ENCODE measurements at regions not wholly inside any gene's neighbourhood (a gene's known extent, or its start where the extent isn't known, plus 50 kb on each side); places are given as distances from the start of the nearest gene placed in this dataset.
A peak's percentile ranks its signal among the peaks of the same experiment; 100 is the strongest.
"Not testable (repeated sequence)": the region's sequence is repeated elsewhere in the genome, so short reads cannot be mapped to it uniquely, and the experiment has no call there.

DNA sequence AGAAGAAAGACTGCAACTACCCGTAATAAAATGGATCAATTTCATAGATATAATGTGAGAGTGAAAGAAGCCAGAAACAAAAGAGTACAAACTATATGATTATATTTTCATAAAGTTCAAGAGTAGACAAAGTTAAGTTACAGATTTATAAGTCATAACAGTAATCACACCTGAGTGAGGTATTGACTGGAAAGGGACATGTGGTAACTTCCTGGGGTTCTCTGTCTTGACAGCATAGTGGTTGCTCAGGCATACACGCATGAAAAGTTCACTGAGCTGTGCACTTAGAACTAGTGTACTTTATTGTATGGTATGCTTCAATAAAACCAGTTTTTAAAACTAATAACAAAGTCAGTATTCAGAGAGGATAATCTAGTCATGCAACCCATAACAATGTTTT, 653.6 kb downstream of the EPM2A start:
- no peak for FAIRE-seq
- DNase-seq (ENCODE audit: extremely low spot score, insufficient read length, low read depth) = no peak

GRCh38 chr6:145082359-145082758, 653.0 kb downstream of the EPM2A start:
- DNase-seq (ENCODE audit: extremely low spot score, insufficient read length, low read depth) = no peak
- no peak for FAIRE-seq

DNA sequence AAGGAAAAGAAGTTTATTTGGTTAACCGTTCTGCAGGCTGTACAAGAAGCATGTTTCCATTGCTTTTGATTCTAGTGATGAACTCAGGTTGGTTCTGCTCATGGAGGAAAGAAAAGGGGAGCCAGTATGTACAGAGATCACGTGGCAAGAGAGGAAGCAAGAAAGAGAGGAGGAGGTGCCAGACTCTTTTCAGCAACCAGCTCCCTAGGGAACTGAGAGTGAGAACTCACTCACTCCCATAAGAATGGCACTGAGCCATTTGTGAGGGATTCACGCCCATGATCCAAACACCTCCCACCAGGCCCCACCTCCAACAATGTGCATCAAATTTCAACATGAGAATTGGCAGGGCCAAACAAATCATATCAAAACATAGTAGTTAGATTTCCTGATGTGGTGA, 649.1 kb downstream of the EPM2A start:
- no peak for DNase-seq (ENCODE audit: extremely low spot score, insufficient read length, low read depth)

GRCh38 chr6:145087034-145087433, 648.3 kb downstream of the EPM2A start:
- no peak for DNase-seq (ENCODE audit: extremely low spot score, insufficient read length, low read depth)
- no peak for FAIRE-seq

More for the DNA sequence above, 649.1 kb downstream of the EPM2A start:
- no peak for FAIRE-seq

DNA sequence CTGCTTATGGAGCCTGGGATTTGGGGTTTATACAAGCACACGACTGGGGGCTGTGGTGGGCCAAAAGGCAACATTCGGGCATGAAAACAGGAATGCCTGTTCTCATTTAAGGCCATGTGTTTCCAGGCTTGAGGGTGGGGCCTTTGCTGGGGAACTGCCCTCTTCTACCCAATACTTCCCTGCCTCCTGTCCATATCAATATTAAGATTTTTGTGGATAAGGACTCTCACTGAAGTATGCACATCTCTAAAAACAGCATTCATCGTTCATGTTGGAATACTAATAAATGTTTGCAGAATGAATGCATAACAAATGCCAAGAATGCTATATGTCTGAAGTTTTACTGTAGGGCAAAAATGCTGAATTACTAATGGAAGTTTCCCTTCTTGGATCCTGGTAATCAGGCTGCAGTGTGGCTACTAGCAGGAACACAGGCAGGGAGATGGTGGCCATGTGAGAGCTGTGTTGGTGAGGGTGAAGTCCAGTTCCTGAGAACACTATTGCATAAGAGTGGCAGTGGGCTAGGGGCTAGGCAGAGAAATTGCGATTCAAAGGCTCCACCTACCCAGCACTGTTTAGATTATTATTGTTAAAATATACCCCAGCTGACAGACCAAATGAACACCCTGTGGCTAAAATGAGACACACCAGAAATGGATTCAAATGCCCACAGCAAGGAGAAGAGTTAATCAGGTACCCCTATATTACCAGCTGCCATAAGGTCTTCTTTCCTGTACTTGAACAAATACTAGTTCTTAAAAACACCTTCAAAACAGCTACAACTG, 644.3 kb downstream of the EPM2A start:
- DNase-seq (ENCODE audit: extremely low spot score, insufficient read length, low read depth) = no peak
- no peak for FAIRE-seq

- FAIRE-seq (no peak), DNase-seq (ENCODE audit: extremely low spot score, insufficient read length, low read depth) (no peak)
Observed at GRCh38 chr6:145091586-145092142, 643.7 kb downstream of the EPM2A start.

DNA sequence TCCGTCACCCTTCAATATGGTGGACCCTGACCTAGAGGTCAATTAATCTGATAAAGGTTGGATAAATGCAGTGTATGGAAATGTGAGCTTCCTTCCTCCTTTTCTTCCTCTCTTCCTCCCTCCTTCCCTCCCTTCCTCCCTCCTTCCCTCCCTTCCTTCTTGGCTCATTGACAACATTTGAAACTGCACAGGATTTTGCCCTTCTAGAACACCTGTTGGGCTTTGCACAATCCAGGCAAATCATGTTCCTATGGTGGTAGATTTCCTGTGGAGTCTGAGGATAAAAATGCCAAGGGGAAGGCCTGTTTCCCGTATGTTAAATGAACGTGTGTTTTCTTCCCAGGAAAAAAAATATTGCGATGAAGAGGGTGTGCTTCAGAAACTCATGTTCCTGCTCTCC, 642.8 kb downstream of the EPM2A start:
- no peak for DNase-seq (ENCODE audit: extremely low spot score, insufficient read length, low read depth)
- no peak for FAIRE-seq

GRCh38 chr6:145093226-145093625, 642.1 kb downstream of the EPM2A start:
- FAIRE-seq = no peak
- DNase-seq (ENCODE audit: extremely low spot score, insufficient read length, low read depth) = no peak

DNA sequence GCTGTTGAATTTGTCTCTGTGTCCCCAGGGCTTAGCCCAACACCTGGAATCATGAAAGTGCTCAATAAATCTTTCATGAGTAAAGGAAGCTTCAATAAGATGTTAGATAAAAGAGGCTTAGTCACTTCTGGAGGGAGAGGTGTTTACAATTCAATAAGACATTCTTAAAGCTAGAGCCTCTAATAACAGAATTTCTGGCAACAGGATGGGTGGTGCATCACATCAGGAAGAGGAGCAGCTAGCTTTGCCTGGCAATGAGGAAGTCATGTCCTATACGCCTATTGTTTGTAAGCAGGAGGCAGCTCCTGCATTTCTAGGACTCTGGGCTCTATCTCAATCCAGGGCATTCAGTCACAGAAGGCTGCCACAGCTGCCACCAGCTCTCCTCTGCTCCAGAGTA, 638.5 kb downstream of the EPM2A start:
- FAIRE-seq = no peak

DNA sequence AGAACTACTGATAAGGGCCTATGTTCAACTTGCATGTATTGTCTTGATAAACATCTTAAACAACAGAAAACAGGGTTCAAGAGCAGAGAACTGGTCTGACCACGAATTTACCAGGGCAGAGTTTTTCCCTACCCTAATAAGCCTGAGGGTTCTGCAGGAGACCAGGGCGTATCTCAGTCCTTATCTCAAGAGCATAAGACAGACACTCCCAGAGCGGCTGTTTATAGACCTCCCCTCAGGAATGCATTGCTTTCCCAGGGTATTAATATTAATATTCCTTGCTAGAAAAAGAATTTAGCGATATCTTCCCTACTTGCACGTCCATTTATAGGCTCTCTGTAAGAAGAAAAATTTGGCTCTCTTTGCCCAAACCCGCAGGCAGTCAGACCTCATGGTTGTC, 637.2 kb downstream of the EPM2A start:
- FAIRE-seq = not testable (repeated sequence)

More for the DNA sequence above, 638.5 kb downstream of the EPM2A start:
- no peak for DNase-seq (ENCODE audit: extremely low spot score, insufficient read length, low read depth)

DNA sequence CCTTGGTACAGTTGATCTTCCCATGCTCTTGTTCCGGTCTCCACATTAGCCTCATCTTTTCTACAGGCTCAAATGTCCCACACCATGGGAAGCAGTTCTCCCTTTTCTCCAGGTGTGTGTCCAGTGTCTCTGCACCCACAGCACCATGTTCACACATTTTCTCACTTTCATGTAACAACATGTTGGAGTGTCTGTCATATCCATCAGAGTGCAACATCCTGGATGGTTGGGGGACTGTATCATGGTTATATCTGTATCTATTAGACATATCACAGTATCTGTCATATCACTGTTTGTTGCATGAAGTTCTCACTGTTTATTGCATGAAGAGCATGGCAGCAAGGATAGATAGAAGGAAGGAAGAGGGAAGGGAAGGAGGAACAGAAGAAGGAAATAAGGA, 635.6 kb downstream of the EPM2A start:
- DNase-seq (ENCODE audit: extremely low spot score, insufficient read length, low read depth) (no peak), FAIRE-seq (no peak)

More for the DNA sequence above, 637.2 kb downstream of the EPM2A start:
- DNase-seq (ENCODE audit: extremely low spot score, insufficient read length, low read depth) = not testable (repeated sequence)

DNA sequence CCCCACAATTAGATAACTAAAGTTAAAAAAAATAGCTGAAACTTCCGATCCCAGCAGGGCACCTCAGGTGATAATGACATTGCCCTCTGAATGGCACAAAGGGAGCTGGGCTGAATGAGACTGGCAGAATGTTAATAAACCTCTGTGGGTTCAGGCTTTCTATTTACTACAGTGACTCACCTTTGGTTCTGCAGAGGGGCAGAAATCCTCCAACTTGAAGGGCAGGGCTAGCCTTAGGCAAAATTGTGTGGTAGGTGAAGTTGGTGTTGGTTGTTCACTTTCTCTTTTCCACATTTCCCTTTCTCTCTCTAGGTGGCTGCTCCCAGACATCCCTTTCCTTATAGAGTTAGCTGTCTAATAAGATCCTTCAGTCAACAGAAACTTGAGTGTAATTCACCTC, 625.2 kb downstream of the EPM2A start:
- DNase-seq (ENCODE audit: extremely low spot score, insufficient read length, low read depth) (no peak), FAIRE-seq (no peak)

DNA sequence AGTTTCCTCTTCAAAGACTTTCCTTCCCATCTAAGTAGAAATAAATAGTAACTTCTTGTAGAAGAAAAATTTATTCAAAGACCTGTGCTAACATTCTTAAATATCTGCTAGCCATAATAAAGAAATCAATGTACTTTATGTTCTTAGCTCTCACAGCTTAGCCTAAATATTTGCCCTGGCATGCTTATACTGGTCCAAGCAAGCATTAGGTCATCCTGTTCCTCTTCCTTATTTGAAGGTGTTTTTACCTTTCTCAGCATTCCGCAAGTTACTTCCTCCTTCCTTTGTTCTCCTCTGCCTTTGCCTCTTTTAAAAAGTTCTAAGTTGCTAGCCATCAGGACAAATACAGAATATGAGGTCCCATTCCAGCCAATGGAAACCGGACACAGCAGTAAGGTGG, 623.9 kb downstream of the EPM2A start:
- FAIRE-seq; DNase-seq (ENCODE audit: extremely low spot score, insufficient read length, low read depth): not testable (repeated sequence)

DNA sequence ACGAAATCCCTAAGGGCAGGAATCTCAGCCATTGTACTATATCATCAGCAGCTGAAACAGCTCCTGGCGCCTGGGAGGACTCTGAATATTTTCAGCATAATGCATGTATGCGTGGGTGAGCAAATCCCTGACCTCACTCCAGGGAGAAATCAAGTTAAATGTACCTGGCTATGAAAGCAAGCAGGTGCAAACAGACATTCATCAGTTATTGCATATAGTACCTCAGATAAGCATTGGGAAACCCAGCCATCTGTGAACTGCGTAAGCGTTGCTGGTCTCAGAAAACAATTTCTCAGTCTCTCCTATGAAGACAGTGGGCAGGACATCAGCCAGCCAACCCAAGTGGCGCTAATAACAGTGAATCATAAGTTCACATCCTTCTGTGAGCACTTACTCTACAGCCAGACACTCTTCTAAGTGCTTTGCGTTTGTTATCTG, 622.6 kb downstream of the EPM2A start:
- DNase-seq (ENCODE audit: extremely low spot score, insufficient read length, low read depth) (no peak), FAIRE-seq (no peak)

DNA sequence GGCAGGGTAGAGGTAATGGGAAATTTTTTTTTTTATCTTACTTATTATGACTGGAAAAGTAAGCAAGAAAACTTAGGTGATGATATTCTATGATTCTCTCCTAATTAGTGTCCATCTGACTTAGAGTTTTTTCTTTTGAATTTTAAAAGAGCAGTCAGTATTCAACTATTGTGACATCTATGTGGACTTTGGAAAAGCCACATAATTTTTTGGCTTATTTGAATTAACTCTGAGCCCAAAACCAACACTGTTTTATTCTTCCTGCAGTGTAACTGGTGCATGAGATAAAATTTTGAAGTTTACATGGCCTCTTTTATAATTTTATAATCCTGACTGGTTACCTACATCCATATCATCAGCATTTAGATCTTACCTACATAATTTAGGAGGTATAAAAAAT, 619.7 kb downstream of the EPM2A start:
- FAIRE-seq = no peak
- DNase-seq (ENCODE audit: extremely low spot score, insufficient read length, low read depth) = no peak

DNA sequence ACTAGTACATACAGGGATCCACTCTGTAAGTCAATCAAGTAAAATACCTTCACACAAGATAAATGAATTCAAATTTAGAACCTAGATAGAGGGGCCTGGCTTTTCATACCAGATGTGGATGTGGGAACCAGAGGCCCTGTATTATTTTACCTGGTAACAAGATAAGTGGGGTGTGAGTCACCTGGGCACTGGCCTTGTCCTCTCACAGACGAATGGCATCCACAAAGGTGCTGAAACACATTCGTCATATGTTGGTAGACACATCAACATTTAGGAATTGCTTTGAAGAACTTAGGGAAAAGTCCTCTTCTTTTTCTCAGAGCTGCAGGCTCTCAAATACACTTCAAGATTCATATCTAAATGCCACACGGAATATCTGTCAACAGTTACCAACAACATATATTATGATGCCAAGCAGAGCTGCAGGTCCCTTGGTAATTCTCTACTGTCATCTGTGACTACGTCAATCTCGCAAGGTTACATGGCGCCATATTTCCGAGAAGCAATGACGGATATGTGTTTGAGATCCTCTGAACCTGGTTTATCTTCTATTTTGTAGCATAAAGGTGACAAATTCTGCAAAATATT, 618.6 kb downstream of the EPM2A start:
- DNase-seq (ENCODE audit: extremely low spot score, insufficient read length, low read depth) = no peak
- FAIRE-seq = no peak

DNA sequence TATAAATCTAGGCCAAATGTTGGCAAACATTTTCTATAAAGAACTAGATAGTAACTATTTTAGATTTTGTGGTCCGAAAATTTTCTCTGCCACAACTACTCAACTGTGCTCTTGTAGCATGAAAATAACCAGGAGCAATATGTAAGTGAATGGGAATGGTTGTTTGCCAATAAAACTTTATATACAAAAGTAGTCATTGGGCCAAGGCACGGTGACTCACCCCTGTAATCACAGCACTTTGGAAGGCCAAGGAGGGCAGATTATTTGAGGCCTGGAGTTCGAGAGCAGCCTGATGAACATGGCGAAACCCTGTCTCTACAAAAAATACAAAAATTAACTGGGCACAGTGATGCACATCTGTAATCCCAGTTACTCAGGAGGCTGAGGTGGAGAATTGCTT, 617.1 kb downstream of the EPM2A start:
- FAIRE-seq = peak; percentile 15
- no peak for DNase-seq (ENCODE audit: extremely low spot score, insufficient read length, low read depth)

- DNase-seq (ENCODE audit: extremely low spot score, insufficient read length, low read depth) (no peak), FAIRE-seq (no peak)
Observed at GRCh38 chr6:145119081-145119480, 616.2 kb downstream of the EPM2A start.

GRCh38 chr6:145132709-145133108, 602.6 kb downstream of the EPM2A start:
- no peak for FAIRE-seq
- no peak for DNase-seq (ENCODE audit: extremely low spot score, insufficient read length, low read depth)

- DNase-seq (ENCODE audit: extremely low spot score, insufficient read length, low read depth) = no peak
- no peak for FAIRE-seq
Observed at GRCh38 chr6:145135702-145136101, 599.6 kb downstream of the EPM2A start.

DNA sequence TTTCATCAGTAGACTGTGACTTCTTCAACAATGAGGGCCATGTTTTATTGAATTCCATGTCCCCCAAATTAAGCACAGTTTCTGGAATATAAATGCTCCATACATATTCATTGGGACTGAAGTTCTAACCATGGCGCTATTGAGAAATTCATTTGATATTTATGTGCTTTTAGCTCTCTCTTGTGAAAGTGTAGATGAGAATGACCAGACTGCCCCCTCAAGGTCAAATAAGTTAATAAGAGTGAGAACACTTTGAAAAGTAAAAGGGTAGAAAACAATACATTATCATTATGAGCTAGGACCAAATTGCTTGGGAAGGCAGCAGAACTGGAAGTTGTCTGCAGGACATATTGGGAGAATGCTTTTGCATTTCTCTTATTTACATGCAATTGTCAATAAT, 597.9 kb downstream of the EPM2A start:
- no peak for FAIRE-seq
- no peak for DNase-seq (ENCODE audit: extremely low spot score, insufficient read length, low read depth)
